K562 (cell line): ENCODE measurements at regions not wholly inside any gene's neighbourhood (a gene's known extent, or its start where the extent isn't known, plus 50 kb on each side); places are given as distances from the start of the nearest gene placed in this dataset.

Experiments used
- ASH1L ChIP-seq: fragments of 450-650 bp; IDR thresholded peaks from 2 replicates; pipeline ENCODE4 v1.6.1; 2018; ENCODE audit warnings: borderline replicate concordance, mild to moderate bottlenecking, low read depth; ENCODE audit not compliant: partially characterized antibody
- BRD9 ChIP-seq: fragments of 450-650 bp; IDR thresholded peaks from 2 replicates; pipeline ENCODE4 v1.6.1; 2018; ENCODE audit warnings: low read depth; ENCODE audit not compliant: partially characterized antibody
- BRF1 ChIP-seq: IDR thresholded peaks from 3 replicates; pipeline ENCODE4 v1.6.1; 2011; ENCODE audit warnings: borderline replicate concordance, mild to moderate bottlenecking; ENCODE audit not compliant: insufficient read length; ENCODE audit errors: extremely low read depth
- CHD1 ChIP-seq: fragments of 200-600 bp; sonication (generic); IDR thresholded peaks from one replicate; pipeline ENCODE4 v1.6.1; 2012; ENCODE audit warnings: mild to moderate bottlenecking, moderate library complexity, low read length, inconsistent platforms
- EGR1 ChIP-seq: fragments of 450-650 bp; conservative IDR thresholded peaks from 2 replicates; pipeline ENCODE4 v1.6.1; 2017; ENCODE audit warnings: mild to moderate bottlenecking
- ERF ChIP-seq: fragments of 450-650 bp; formaldehyde crosslinking; IDR thresholded peaks from 2 replicates; pipeline ENCODE4 v1.4.0; 2020; ENCODE audit warnings: mild to moderate bottlenecking, mixed read lengths
- ESRRB ChIP-seq: fragments of 250-450 bp; sonication (Bioruptor Pico); IDR thresholded peaks from 2 replicates; pipeline ENCODE4 v1.5.0; 2020; ENCODE audit warnings: mild to moderate bottlenecking, moderate library complexity, borderline replicate concordance
- ETV1 ChIP-seq: fragments of 450-650 bp; conservative IDR thresholded peaks from 2 replicates; pipeline ENCODE4 v1.6.1; 2016; ENCODE audit warnings: missing genetic modification characterization, control low read depth, low read depth, missing compliant biosample characterization
- HCFC1 ChIP-seq: IDR thresholded peaks from 2 replicates; pipeline ENCODE4 v1.6.1; 2012; ENCODE audit warnings: low read depth, low read length, improper control_type of control experiment
- HDAC1 ChIP-seq, 2 experiments: fragments of 450-650 bp; IDR thresholded peaks; 2 replicates each; pipeline ENCODE4 v1.6.1; 2016 to 2017; ENCODE audit warnings: inconsistent platforms in 1 of 2, mild to moderate bottlenecking in 1 of 2, moderate library complexity in 1 of 2
- ILF3 ChIP-seq: fragments of 450-650 bp; IDR thresholded peaks from 2 replicates; pipeline ENCODE4 v1.6.1; 2018; ENCODE audit warnings: antibody characterized with exemption, mild to moderate bottlenecking, moderate library complexity, borderline replicate concordance
- KAT2B ChIP-seq: IDR thresholded peaks from one replicate; pipeline ENCODE4 v1.6.1; 2012; ENCODE audit warnings: low read depth, mild to moderate bottlenecking, control low read depth, inconsistent platforms, low read length, moderate library complexity
- KHSRP ChIP-seq: fragments of 450-650 bp; IDR thresholded peaks from 2 replicates; pipeline ENCODE4 v1.6.1; 2017
- MAFG ChIP-seq: fragments of 450-650 bp; conservative IDR thresholded peaks from 2 replicates; pipeline ENCODE4 v1.6.1; 2016; ENCODE audit warnings: missing genetic modification characterization, missing compliant biosample characterization
- NFYB ChIP-seq: IDR thresholded peaks from 2 replicates; pipeline ENCODE4 v1.6.1; 2011; ENCODE audit warnings: mild to moderate bottlenecking, moderate library complexity; ENCODE audit not compliant: insufficient read length; ENCODE audit errors: extremely low read depth
- PHF21A ChIP-seq: fragments of 450-650 bp; IDR thresholded peaks from 2 replicates; pipeline ENCODE4 v1.6.1; 2017; ENCODE audit warnings: low read depth, borderline replicate concordance
- SMARCB1 ChIP-seq: IDR thresholded peaks from 2 replicates; pipeline ENCODE4 v1.6.1; 2011; ENCODE audit warnings: improper control_type of control experiment, low read depth; ENCODE audit not compliant: insufficient read length
- SRSF1 ChIP-seq: fragments of 200-400 bp; formaldehyde crosslinking; IDR thresholded peaks from 2 replicates; pipeline ENCODE4 v1.6.1; 2017; ENCODE audit warnings: mild to moderate bottlenecking, low read depth, low read length, moderate library complexity
- ZBED1 ChIP-seq: IDR thresholded peaks from 2 replicates; pipeline ENCODE4 v1.6.1; 2014
- ZNF212 ChIP-seq: fragments of 450-650 bp; formaldehyde crosslinking; IDR thresholded peaks from 2 replicates; pipeline ENCODE4 v1.4.0; 2020; ENCODE audit warnings: mild to moderate bottlenecking
- ZNF41 ChIP-seq: fragments of 250-450 bp; sonication (Bioruptor Pico); conservative IDR thresholded peaks from 2 replicates; pipeline ENCODE4 v1.4.0; 2020; ENCODE audit warnings: mild to moderate bottlenecking
- TF ChIP-seq, protein P1 (sequence below): fragments of 250-450 bp; sonication (Bioruptor Pico); IDR thresholded peaks from 2 replicates; pipeline ENCODE4 v1.8.0; 2022; ENCODE audit warnings: moderate library complexity, mild to moderate bottlenecking, inconsistent platforms
- TF ChIP-seq, protein P2 (sequence below), 2 experiments: fragments of 450-650 bp in 1 of 2; sonication (generic) in 1 of 2; formaldehyde crosslinking in 1 of 2; IDR thresholded peaks in 1 of 2; conservative IDR thresholded peaks in 1 of 2; 2 replicates each; pipeline versions ENCODE4 v1.6.1 to v1.8.1; 2016 to 2023; ENCODE audit warnings: mild to moderate bottlenecking in 2 of 2, moderate library complexity in 2 of 2, inconsistent platforms in 1 of 2, missing genetic modification reagents in 1 of 2
- TF ChIP-seq, protein P3 (sequence below): sonication (generic); formaldehyde crosslinking; IDR thresholded peaks from 2 replicates; pipeline ENCODE4 v1.8.1; 2023; ENCODE audit warnings: missing genetic modification reagents, mild to moderate bottlenecking, borderline replicate concordance

DNA sequence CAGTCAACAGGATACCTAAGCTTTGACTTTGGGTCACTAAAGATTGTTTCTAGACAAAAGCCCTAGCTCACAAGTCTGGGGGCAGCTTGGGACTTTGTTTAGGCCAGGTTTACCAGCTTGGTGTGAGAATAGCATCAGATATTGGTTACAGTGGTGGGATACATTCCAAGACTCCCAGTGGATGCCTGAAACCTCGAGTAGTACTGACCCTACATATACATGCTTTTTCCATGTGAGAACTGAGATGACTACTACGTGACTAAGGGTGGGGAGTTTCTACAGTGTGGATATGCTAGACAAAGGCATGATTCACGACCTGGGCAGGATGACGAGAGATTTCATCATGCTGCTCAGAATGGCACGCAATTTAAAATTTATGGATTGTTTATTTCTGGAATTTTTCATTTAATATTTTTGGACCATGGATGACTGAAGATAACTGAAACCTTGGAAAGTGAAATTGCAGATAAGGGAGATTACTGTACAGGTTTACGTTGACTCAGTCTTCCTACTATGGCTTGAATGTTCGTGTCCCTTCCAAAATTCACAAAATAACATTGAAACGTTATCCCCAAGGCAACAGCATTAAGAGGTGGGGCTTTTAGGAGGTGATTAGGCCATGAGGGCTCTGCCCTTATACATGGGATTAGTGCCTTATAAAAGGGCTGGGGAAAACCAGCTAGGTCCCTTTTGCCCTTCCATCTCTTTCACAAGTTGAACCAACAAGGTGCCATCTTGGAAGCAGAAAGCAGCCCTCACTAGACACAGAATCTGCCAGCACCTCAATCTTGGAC lies 50.2 kb upstream of the CTAGE1 start (continued):
- 0 out of 2 replicates have a peak, but pooled peaks have one; percentile 32 for TF ChIP-seq ESRRB (CRISPR knock-in tag)
- TF ChIP-seq, protein P1, sequence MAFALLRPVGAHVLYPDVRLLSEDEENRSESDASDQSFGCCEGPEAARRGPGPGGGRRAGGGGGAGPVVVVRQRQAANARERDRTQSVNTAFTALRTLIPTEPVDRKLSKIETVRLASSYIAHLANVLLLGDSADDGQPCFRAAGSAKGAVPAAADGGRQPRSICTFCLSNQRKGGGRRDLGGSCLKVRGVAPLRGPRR (CRISPR knock-in tag), result 0 out of 2 replicates have a peak, but pooled peaks have one; percentile 10
- TF ChIP-seq KHSRP, result no peak
- no peak for TF ChIP-seq HCFC1
- TF ChIP-seq ZNF41 (CRISPR knock-in tag), result peak; percentile 85; the same call in 1 of the 2 replicates
- no peak for TF ChIP-seq SRSF1
- TF ChIP-seq PHF21A, result no peak
- TF ChIP-seq NFYB, result no peak
- TF ChIP-seq HDAC1 (IDR thresholded peaks at IDR 0.05), result no peak
- TF ChIP-seq ERF (CRISPR knock-in tag), result peak; percentile 85
- no peak for TF ChIP-seq ZNF212
- peak; percentile 29 for TF ChIP-seq ETV1
- no peak for TF ChIP-seq ASH1L
- no peak; the same call in 1 of the 2 replicates for TF ChIP-seq MAFG (tag)
- no peak for TF ChIP-seq CHD1
- TF ChIP-seq, protein P2, sequence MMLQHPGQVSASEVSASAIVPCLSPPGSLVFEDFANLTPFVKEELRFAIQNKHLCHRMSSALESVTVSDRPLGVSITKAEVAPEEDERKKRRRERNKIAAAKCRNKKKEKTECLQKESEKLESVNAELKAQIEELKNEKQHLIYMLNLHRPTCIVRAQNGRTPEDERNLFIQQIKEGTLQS (IDR thresholded peaks at IDR 0.05), result peak; percentile 98
- TF ChIP-seq, protein P2 (CRISPR knock-in tag; conservative IDR thresholded peaks at IDR 0.05), result no peak; the same call in 1 of the 2 replicates
- no peak for TF ChIP-seq ILF3
- TF ChIP-seq SMARCB1, result no peak
- TF ChIP-seq BRF1, result no peak
- TF ChIP-seq BRD9, result peak; percentile 20
- TF ChIP-seq, protein P3, sequence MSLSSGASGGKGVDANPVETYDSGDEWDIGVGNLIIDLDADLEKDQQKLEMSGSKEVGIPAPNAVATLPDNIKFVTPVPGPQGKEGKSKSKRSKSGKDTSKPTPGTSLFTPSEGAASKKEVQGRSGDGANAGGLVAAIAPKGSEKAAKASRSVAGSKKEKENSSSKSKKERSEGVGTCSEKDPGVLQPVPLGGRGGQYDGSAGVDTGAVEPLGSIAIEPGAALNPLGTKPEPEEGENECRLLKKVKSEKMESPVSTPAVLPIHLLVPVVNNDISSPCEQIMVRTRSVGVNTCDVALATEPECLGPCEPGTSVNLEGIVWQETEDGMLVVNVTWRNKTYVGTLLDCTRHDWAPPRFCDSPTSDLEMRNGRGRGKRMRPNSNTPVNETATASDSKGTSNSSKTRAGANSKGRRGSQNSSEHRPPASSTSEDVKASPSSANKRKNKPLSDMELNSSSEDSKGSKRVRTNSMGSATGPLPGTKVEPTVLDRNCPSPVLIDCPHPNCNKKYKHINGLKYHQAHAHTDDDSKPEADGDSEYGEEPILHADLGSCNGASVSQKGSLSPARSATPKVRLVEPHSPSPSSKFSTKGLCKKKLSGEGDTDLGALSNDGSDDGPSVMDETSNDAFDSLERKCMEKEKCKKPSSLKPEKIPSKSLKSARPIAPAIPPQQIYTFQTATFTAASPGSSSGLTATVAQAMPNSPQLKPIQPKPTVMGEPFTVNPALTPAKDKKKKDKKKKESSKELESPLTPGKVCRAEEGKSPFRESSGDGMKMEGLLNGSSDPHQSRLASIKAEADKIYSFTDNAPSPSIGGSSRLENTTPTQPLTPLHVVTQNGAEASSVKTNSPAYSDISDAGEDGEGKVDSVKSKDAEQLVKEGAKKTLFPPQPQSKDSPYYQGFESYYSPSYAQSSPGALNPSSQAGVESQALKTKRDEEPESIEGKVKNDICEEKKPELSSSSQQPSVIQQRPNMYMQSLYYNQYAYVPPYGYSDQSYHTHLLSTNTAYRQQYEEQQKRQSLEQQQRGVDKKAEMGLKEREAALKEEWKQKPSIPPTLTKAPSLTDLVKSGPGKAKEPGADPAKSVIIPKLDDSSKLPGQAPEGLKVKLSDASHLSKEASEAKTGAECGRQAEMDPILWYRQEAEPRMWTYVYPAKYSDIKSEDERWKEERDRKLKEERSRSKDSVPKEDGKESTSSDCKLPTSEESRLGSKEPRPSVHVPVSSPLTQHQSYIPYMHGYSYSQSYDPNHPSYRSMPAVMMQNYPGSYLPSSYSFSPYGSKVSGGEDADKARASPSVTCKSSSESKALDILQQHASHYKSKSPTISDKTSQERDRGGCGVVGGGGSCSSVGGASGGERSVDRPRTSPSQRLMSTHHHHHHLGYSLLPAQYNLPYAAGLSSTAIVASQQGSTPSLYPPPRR (CRISPR knock-in tag), result no peak
- no peak for TF ChIP-seq EGR1
- TF ChIP-seq KAT2B, result no peak
- no peak for TF ChIP-seq ZBED1
